ENCODE measurements at regions not wholly inside any gene's neighbourhood (a gene's known extent, or its start where the extent isn't known, plus 50 kb on each side); places are given as distances from the start of the nearest gene placed in this dataset.

DNA sequence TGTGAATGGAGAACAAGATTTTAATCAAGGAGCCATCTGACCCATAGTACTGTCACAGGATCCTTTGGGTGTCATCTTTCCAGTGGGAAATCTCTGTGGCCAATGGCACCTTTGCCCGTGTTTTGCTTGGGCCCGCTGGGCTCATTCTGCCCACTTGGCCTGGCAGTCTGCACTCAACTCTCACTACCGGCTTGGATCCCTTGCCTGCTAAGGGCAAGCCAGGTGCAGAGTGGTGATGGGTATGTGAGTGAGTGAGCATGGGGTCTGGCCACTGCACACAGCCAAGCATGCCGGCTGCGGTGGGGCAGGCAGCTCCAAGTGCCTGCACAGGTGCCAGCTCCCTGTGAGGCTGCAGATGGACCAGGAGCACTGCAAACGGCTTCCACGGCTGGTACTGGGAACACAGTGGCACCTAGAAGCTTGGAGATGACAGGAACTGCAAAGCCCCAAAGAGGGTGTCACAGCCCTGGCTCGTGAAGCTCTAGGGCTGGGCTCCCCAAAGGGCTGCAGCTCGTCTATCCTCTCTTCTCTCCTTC, 454.5 kb downstream of the TMA16 start:
- H3K4me3 ChIP-seq (ENCODE audit: low read length) = no peak overlapping the region
- no peaks in the 10 kb centered on the region for H3K4me1 ChIP-seq (ENCODE audit: insufficient read depth, low read length)
- H3K9me3 ChIP-seq (ENCODE audit: low read depth, low read length) = no peaks in the 10 kb centered on the region
- no peaks in the 10 kb centered on the region for H3K27me3 ChIP-seq (ENCODE audit: insufficient read depth, low read length)

DNA sequence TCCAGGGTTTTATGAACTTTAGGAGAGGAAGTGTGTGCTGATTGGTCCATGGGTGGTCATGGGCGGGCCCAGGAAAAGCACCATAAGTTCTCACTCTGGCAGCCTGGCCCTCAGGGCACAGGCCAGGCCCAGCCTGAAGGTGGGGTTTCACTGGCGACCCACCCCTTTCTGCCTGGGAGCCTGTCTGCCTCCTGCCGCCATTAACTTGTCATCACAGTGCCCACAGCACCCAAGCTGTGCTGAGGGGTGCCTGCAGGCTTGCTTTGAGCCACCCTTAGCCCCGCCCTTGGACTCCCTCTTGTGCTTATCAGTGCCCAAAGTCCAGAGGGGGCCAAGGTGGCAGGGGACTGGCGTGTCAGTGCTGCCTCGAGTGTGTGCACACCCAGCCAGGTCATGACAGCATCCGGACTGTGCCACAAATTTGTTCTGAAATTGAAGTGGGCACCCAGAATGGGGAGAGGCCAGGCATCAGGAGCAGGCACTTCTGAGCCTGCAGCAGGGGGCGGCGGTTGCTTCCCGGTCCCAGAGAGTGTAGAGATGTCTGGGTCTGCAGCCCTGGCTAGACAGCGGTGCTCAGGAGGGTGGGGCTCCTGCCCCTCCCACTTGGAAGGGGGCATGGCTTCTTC, 455.6 kb downstream of the TMA16 start:
- Histone ChIP-seq H3K4me1 (ENCODE audit: insufficient read depth, low read length) (no peaks in the 10 kb centered on the region), H3K27me3 (ENCODE audit: insufficient read depth, low read length) (no peaks in the 10 kb centered on the region), H3K9me3 (ENCODE audit: low read depth, low read length) (no peaks in the 10 kb centered on the region), H3K4me3 (ENCODE audit: low read length) (no peak overlapping the region)

DNA sequence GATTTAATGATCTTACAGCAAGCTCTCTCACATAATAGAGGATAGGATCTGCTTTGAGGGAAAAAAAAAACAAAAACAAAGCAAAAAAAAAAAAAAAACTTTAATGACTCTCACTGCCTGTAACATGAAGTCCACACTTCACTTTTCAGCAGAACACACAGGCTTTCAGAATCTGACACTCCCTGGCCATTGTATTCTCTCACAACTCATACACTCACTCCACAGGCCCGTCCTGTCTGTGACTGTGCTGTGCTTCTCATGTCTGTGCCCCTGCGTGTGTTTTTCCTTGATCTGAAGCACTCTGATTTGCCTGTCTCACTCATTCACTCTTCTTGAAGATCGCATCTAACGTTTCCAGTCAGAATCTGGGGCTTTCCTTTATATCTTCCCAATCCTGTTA, 460.8 kb downstream of the TMA16 start:
- H3K27me3 ChIP-seq (ENCODE audit: insufficient read depth, low read length) = no peaks in the 10 kb centered on the region
- H3K9me3 ChIP-seq (ENCODE audit: low read depth, low read length) = no peaks in the 10 kb centered on the region

DNA sequence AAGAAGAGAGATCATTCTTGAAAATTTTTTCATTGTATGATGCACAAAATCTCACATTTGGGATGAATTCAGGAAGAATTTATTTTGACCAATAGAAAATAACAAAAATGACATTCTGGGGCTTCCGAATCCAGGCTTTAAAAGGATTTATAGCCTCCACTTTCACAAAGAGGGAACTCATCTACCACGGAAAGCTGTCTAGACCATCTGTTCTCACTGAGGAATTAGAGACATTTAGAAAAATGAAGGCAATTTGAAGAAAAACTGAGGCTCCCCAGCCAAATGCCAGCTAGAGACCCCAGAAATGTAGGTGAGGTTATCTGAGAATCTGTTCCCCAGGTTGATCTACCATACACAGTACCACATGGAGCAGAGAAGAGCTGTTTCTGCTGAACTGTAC, 464.3 kb downstream of the TMA16 start:
- no peaks in the 10 kb centered on the region for H3K9me3 ChIP-seq (ENCODE audit: low read depth, low read length)
- H3K27me3 ChIP-seq (ENCODE audit: insufficient read depth, low read length) = no peaks in the 10 kb centered on the region
- H3K4me1 ChIP-seq (ENCODE audit: insufficient read depth, low read length) = no peaks in the 10 kb centered on the region
- no peak overlapping the region for H3K4me3 ChIP-seq (ENCODE audit: low read length)

More for the DNA sequence above, 460.8 kb downstream of the TMA16 start:
- Histone ChIP-seq H3K4me3 (ENCODE audit: low read length) (no peak overlapping the region), H3K4me1 (ENCODE audit: insufficient read depth, low read length) (no peaks in the 10 kb centered on the region)

DNA sequence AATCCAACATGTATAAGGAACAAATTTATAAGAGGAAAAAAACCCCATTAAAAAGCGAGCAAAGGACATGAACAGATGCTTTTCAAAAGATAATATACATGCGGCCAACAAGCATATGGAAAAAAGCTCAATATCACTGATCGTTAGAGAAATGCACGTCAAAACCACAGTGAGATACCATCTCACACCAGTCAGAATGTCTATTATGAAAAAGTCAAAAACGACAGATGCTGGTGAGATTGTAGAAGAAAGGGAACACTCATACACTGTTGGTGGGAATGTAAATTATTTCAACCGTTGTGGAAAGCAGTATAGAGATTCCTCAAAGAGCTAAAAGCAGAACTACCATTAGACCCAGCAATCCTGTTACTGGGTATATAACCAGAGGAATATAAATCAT, 465.4 kb downstream of the TMA16 start:
- H3K4me1 ChIP-seq (ENCODE audit: insufficient read depth, low read length) = no peaks in the 10 kb centered on the region
- no peaks in the 10 kb centered on the region for H3K9me3 ChIP-seq (ENCODE audit: low read depth, low read length)
- no peaks in the 10 kb centered on the region for H3K27me3 ChIP-seq (ENCODE audit: insufficient read depth, low read length)
- H3K4me3 ChIP-seq (ENCODE audit: low read length) = no peak overlapping the region

DNA sequence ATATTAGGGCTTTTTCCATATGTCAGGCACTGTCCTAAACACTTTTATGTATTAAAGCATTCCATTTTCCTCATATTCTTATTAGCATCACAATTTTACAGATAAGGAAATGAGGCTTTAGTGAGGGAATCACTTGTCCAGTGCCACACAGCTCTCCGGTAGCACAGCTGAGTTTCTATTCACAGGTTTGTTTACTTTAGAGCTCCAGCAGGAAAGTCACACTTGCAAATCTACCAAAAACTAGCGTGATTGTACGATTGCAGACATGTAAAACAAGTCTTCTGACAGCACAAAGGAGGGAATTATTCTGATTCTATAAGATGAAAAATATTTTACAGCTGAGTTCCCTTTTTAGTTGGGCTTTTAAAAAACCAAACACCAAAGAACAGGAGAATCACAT, 472.1 kb downstream of the TMA16 start:
- Histone ChIP-seq H3K4me1 (ENCODE audit: insufficient read depth, low read length) (no peaks in the 10 kb centered on the region), H3K9me3 (ENCODE audit: low read depth, low read length) (no peaks in the 10 kb centered on the region), H3K4me3 (ENCODE audit: low read length) (no peak overlapping the region), H3K27me3 (ENCODE audit: insufficient read depth, low read length) (no peaks in the 10 kb centered on the region)

DNA sequence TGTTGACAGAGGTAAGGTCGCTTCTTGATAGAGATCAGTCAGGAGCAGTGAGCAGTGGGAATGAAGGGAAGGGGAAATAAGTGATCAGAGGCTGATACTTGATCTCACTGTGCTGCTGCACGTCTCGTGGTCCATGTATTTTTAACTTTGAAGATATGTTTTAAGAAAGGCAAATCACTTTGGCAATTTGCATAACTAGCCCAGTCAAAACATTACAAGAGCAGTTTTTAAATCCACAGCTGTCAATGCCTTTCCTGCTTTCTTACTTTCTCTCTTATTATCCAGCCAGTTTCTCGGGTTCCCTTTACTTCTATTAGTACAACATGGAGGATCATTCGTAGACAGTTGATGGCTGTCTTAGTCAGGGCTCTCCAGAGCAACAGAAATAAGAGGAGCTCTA, 472.8 kb downstream of the TMA16 start:
- no peaks in the 10 kb centered on the region for H3K27me3 ChIP-seq (ENCODE audit: insufficient read depth, low read length)
- H3K4me3 ChIP-seq (ENCODE audit: low read length) = no peak overlapping the region
- no peaks in the 10 kb centered on the region for H3K4me1 ChIP-seq (ENCODE audit: insufficient read depth, low read length)
- no peaks in the 10 kb centered on the region for H3K9me3 ChIP-seq (ENCODE audit: low read depth, low read length)

DNA sequence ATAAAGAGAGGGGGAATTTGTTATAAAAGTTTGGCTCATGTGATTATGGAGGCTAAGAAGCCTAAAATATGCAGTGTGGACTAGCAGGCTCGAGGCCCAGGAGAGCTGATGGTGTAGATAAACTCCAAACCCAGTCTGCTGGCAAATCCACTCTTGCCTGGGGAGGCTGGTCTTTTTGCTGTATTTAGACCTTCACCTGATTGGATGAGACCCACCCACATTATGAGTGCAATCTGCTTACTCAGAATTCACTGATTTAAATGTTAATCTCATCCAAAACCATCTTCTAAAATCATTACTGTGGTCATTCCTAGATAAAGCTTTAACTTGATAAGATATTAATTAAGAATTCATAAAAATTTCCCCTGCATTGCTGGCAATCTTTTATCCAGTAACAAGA, 473.2 kb downstream of the TMA16 start:
- Histone ChIP-seq H3K27me3 (ENCODE audit: insufficient read depth, low read length) (no peaks in the 10 kb centered on the region), H3K9me3 (ENCODE audit: low read depth, low read length) (no peaks in the 10 kb centered on the region), H3K4me3 (ENCODE audit: low read length) (no peak overlapping the region), H3K4me1 (ENCODE audit: insufficient read depth, low read length) (no peaks in the 10 kb centered on the region)

DNA sequence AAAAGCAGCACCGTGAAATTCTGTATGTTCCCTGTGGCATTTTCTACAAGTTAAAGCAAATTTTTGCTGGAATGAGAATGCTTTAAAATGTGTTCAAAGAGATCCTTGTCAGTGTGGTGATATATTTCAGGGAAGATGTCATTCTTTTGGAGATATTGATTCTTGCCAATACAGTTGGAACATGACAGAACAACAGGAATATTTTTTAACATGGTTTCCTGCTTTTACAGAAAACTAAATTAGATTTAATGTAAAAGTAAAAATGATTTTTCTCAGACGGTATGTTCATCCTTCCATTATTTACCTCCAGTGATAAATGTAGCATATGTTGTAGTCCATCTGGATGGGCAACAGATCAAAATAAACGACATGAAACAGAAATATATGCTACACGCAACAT, 474.8 kb downstream of the TMA16 start:
- Histone ChIP-seq H3K4me3 (ENCODE audit: low read length) (no peak overlapping the region), H3K9me3 (ENCODE audit: low read depth, low read length) (no peaks in the 10 kb centered on the region), H3K4me1 (ENCODE audit: insufficient read depth, low read length) (no peaks in the 10 kb centered on the region), H3K27me3 (ENCODE audit: insufficient read depth, low read length) (no peaks in the 10 kb centered on the region)

DNA sequence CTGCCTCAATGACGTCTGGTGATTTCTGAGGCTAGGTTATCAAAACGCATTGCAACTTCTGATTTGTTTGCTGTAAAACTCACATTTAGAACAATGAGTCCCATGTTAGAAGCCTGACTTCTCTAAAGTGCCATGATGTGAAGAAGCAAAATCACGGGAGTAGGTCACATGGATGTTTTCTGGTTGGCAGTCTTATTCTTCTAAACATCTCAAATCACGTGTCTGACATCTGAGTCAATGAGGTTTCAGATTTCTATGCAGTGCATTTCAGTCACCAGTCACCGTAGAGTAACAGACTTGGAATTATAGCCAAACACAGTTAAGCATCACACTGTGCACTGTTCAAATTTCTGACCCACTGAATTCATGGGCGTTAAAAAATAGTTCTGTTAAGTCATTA, 482.1 kb downstream of the TMA16 start:
- H3K4me3 ChIP-seq (ENCODE audit: low read length) = no peak overlapping the region
- no peaks in the 10 kb centered on the region for H3K4me1 ChIP-seq (ENCODE audit: insufficient read depth, low read length)
- H3K27me3 ChIP-seq (ENCODE audit: insufficient read depth, low read length) = no peaks in the 10 kb centered on the region
- no peaks in the 10 kb centered on the region for H3K9me3 ChIP-seq (ENCODE audit: low read depth, low read length)

DNA sequence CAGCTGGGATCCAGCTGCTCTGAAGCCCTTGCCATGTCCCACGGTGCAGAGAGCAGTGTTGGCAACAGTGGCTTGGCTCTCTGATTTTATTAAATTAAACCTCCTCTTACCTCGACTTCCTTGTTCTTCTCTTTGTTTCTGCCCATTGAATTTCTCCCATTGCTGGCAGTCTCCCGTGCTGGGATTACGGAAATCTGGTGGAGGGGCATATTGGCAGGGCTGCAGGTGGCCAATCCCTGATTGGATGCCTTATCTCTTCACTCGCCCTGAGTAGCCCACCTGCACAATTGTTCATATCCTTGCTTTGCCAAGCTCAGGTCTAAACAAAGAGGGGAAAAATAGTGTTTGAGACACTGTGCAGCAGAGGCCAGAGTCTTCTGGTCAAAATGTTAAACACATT, 493.9 kb downstream of the TMA16 start:
- Histone ChIP-seq H3K4me3 (ENCODE audit: low read length) (no peak overlapping the region), H3K4me1 (ENCODE audit: insufficient read depth, low read length) (no peaks in the 10 kb centered on the region), H3K9me3 (ENCODE audit: low read depth, low read length) (no peaks in the 10 kb centered on the region), H3K27me3 (ENCODE audit: insufficient read depth, low read length) (no peaks in the 10 kb centered on the region)

DNA sequence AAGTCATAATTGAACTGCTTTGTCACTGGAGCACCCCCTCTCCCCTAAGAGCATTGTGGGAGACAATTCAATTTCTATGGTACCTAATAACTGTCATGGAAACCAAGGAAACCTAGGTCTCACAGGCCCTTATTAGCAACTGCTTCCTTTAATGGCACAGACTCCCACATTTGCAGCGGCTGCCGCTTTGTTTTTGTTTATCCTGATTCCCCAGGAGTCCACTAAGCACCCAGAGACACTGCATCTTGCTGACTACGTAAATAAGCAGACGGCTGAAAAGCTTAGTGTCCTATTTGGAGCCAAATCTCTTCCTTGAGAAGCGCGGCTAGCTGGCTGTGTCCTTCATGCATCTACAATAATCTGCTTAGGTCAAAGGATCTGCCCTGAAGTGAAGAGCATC, 494.4 kb downstream of the TMA16 start:
- no peaks in the 10 kb centered on the region for H3K4me1 ChIP-seq (ENCODE audit: insufficient read depth, low read length)

DNA sequence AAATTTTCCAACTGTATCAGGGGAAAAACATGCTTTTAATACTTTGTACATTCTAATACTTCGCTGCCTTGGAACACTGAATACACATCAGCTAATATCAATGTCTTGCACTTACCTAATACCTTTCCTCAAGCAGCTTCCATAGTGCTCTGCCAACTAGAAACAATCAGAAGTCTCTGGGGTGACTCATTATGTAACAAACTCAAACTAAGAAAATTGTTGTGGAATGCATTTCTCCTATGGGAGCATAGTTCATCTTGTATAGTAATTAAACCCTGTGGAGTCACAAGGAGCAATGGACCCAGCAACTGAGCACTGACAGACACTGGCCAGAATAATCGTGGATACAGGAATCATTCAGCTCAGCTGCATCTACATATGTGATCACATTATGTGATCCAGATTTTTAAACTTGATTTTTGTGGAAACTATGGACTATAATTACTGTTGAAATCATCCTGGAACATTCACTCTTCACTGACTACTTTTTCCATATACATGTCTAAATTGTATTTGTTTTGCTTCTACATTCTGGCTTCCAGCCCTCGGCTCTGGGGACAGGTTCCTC, 496.9 kb downstream of the TMA16 start:
- H3K9me3 ChIP-seq (ENCODE audit: low read depth, low read length) = no peaks in the 10 kb centered on the region
- H3K4me1 ChIP-seq (ENCODE audit: insufficient read depth, low read length) = no peaks in the 10 kb centered on the region
- no peak overlapping the region for H3K4me3 ChIP-seq (ENCODE audit: low read length)
- H3K27me3 ChIP-seq (ENCODE audit: insufficient read depth, low read length) = no peaks in the 10 kb centered on the region

More for the DNA sequence above, 494.4 kb downstream of the TMA16 start:
- no peaks in the 10 kb centered on the region for H3K9me3 ChIP-seq (ENCODE audit: low read depth, low read length)
- H3K4me3 ChIP-seq (ENCODE audit: low read length) = no peak overlapping the region
- no peaks in the 10 kb centered on the region for H3K27me3 ChIP-seq (ENCODE audit: insufficient read depth, low read length)

DNA sequence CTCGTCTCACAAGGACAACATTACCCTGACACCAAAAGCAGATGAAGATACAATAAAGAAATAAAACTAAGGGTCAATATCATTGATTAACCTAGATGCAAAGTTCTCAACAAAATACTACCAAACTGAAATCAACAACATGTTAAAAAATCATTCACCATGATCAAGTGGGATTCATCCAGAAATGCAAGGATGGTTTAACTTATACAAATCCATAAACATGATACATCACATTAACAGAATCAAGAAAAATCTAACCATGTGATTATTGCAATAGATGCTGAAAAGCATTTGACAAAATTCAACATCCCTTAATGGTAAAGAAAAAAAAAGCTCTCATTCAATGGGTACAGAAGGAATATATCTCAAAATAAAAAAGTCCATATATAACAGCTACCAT, 514.9 kb downstream of the TMA16 start:
- Histone ChIP-seq H3K27me3 (ENCODE audit: insufficient read depth, low read length) (no peaks in the 10 kb centered on the region), H3K9me3 (ENCODE audit: low read depth, low read length) (peaks cover 8% of the 10 kb centered on the region), H3K4me1 (ENCODE audit: insufficient read depth, low read length) (no peaks in the 10 kb centered on the region), H3K4me3 (ENCODE audit: low read length) (no peak overlapping the region)

DNA sequence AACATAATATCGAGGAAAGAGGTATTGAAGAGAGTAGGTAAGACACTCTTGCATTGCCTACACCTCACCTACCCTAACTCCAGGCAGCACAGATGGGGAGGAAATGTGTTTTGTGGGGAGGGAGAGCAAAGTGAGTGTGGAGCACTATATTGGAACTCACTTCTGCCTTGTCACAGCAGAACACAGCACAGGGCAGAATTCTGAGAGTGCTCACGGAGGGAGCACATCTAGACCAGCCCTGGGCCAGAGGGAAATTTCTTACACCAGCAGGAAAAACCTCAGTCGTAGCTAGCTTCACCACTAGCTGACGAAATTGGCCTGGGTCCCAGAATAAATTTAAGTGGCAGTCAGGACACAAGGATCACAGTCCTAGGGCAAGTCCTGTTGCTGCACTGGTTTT, 517.3 kb downstream of the TMA16 start:
- Histone ChIP-seq H3K4me1 (ENCODE audit: insufficient read depth, low read length) (no peaks in the 10 kb centered on the region), H3K4me3 (ENCODE audit: low read length) (no peak overlapping the region), H3K9me3 (ENCODE audit: low read depth, low read length) (peaks cover 8% of the 10 kb centered on the region), H3K27me3 (ENCODE audit: insufficient read depth, low read length) (no peaks in the 10 kb centered on the region)

DNA sequence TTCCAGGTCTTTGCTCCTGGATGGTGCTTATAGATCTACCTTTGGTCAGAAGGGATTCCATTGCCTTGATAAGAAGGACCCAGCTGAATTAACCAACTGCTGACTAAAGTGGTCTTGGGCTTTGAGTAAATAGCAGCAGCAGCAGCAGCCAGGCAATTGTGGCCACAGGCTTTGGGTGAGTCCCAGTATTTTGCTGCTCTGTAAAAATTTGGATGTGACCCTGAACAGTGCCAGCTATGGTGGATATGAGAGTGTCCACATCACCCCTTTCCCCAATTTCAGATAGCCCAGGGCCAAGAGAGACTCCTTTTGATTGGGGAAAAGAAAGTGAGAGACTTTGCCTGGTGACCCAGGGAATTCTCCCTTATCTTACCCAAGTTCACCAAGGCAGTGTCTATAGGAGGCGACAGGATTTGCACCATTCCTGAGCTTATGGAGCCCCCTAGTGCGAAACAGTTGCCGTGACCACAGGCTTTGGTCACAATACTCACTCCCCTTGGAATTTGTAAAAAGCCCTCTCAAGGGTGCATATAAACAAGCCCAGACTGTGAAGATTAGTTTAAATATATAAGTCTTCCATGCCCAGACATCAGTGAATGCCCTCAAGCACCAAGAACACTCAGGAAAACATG, 518.0 kb downstream of the TMA16 start:
- no peak overlapping the region for H3K4me3 ChIP-seq (ENCODE audit: low read length)
- H3K4me1 ChIP-seq (ENCODE audit: insufficient read depth, low read length) = no peaks in the 10 kb centered on the region
- no peaks in the 10 kb centered on the region for H3K27me3 ChIP-seq (ENCODE audit: insufficient read depth, low read length)
- peaks cover 8% of the 10 kb centered on the region for H3K9me3 ChIP-seq (ENCODE audit: low read depth, low read length)
